Hematopoietic multipotent progenitor cell treated with erythropoietin and hydrocortisone succinate and interleukin-3 and kit ligand, for 15 days (in vitro differentiated cells): ENCODE measurements at regions not wholly inside any gene's neighbourhood (a gene's known extent, or its start where the extent isn't known, plus 50 kb on each side); places are given as distances from the start of the nearest gene placed in this dataset.
"Not testable (repeated sequence)": the region's sequence is repeated elsewhere in the genome, so short reads cannot be mapped to it uniquely, and the experiment has no call there.

Experiments
- DNase-seq: peaks from one replicate; pipeline ENCODE4 v3.0.0-alpha.2; 2015; ENCODE audit warnings: low spot score

DNA sequence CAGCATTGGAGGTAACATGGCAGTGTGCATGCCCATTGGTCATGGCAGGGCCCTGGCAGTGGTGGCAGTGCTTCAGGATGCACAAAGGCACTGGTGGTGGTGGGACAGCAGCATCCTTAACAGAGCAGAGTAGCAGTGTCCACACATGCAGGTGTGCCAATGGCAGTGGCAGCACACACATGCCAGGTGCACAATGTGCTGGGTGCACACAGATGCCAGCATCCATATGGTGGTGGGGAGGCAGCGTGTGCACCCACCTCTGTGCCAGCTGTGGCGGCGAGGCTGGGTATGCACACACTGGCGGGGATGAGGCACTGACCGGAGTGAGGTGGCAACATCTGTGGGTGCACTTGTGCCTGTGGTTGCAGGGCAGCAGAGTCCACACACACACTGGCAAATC is 150.6 kb downstream of the SI start:
- DNase-seq: no peak

DNA sequence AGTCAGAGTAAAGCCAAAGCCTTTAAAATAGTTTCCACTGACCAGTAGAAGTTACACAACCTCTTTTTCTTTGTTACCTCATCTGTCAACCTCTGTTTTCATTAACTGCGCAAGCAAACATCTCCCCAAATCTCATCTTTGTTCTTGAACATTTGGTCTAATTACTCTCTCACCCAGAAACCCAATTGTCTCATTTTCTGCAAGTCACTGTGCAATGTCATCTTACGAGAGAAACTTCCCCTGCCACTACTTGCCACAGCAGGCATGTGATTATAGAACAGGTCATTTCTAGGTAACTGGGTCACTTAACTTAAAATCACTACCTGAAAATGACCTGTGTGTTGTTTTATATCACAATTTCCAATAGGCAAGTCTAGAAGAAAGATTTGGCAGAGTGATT is 159.4 kb downstream of the SI start:
- no peak for DNase-seq

DNA sequence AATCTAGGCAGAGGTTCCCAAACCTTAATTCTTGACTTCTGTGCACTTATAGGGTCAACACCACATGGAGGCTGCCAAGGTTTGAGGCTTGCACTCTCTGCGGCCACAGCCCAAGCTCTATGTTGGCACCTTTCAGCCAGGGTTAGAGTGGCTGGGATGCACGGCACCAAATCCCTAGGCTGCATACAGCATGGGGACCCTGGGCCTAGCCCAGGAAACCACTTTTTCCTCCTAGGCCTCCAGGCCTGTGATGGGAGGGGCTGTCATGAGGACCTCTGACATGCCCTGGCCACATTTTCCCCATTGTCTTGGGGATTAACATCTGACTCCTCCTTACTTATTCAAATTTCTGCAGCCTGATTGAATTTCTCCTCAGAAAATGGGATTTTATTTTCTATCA is 165.4 kb downstream of the SI start:
- no peak for DNase-seq

DNA sequence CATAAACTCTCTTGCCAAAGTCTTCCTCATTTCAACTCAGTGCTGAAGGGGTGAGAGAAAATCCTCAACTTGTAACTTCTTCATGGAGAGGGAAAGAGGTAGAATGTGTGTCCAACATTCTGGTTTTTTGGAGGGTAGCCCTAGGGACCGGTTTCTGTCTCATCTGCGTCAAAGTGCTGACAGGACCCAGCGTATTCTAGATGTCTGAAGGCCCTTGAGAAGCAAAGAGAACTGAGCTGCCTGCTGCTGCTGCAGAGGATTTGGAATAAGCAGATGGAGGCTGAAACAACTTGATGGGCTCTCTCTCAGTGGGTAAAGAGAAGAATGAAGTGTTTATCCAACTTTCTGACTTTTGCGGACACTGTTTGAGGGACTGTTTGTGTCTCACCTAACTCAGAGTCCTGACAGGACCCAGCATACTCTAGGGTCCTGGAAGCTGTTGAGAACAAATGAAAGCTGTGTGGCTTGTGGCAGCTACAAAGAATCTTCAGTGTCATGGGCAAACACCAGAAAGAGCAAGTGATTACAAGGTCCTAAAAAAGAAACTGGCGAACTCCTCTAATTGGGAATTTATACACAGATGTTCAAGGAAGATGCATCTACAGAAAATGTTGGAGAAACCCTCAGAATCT is 174.4 kb downstream of the SI start:
- DNase-seq: no peak

DNA sequence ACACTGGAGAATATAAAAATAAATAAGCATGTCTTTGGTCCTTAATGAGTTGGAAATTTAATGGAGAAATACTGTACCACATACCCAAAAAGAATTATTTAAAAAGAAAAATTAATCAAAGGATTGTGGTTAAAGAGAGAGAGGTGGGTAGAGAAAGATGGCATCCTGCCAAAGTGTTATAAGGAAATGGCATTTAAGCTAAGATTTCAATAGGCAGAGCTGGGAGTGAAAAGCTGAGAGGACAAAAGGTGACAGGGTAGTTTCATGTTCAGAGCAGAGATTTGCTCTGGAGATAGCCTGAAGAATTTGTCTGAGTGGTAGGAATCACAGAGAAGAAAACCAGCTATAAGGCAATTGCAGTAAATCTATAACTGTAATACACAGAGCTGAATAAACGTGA is 181.0 kb downstream of the SI start:
- DNase-seq: no peak

DNA sequence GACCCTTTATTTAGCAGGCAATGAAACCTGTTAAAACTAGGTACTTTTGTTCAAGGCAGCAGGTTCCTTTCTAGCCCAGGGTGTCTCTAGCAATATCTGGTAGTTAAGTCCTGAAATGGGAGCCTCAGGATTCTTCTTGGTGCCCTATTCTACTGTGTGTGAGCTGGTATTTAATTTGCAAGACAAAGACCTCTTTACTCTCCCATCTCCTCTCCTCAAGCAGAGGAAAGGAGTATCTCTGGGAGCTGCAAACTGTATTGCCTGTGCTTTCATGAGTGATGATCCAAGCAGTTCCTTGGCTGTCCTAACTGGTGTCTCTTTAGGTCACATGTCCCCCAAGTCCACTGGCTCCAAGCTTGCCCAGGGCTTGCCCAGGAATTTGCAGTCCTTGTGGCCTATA is 188.2 kb downstream of the SI start:
- no peak for DNase-seq

DNA sequence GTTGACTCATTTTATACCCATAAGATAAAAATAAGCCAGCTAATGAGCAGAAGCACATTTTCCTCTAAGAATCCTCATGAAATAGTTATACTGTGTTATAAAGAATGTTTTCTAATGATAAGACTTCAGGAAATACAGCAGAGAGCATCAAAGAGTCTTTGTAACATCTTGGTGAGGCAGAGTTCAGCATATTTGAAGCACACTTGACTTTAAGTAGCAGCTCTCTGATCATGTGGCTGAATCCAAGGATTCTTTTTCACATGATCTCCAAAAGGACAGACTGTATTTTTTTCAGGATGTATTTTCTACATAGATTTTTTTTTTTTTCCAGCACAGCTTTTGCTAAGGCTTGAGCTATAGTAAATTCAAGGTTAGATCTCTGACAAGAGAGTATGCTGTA is 195.1 kb downstream of the SI start:
- DNase-seq: no peak

DNA sequence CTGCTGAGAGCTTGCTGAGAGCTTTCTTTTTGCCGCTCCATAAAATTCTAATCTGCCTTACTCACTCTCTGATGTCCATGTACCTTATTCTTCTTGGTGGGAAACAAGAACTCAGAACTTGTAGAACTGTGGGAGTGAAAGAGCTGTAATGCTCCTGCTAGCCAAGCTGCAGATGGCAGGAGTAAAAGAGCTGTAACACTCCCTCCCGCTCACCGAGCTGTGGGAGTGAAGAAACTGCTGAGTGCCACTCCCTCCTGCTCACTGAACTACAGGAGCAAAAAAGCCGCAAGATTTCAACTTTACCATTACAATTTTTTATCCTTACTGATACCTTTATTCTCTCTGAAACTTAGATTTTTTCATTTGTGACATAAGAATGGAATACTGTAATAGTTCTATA is 199.1 kb downstream of the SI start:
- DNase-seq: no peak

DNA sequence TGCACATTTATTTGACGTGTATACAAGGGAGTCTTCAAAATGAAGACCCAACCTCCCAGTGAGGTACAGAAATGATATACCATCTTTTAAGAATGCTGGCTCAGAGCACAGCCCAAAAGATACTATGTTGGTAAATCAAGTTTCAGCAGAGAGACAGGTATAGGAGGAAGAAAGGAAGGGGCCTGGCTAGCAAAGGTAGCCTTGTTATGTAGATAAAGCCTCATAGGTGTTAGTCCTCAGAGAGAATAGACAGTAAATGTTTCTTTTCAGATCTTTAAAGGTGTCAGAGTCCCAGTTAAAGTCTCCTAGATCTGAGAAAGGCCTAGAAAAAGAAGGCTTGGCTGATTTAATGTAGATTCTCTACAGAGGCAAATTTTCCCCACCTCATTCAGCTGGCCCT is 213.8 kb downstream of the SI start:
- no peak for DNase-seq

DNA sequence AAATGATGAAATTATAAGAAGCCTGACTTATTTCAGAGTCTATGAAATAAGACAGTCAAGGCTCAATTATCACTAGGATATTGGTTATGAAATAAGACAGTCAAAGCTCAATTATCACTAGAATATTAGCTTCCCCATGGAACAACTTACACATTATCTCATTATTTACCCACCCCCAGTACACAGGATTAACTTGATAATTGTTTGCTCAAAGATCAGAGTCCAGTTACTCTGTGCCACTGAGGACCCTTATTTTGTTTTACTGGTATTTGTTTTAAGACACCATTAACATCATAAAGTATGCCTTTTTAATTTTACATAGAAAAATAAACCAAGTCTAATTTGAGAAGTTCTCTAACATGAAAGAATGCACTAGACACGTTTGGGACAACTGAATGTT is 225.4 kb downstream of the SI start:
- DNase-seq: no peak

DNA sequence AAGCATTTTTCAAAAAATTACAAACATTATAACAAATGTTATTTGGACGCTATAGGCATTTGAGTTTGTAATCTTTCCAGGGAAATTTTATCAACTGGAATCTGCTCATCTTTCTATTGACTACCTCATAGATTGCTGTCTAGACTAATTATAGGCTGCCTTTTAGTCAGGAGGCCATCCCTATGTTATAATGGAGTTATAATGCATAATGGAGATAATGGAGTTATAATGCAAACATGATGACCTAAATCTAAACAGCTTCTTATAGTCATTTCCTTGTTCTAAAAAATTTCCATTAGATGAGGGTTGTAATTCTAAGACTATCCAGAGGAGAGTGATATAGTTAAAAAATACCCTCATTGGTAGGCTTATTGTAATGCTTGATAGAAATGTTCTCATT is 226.4 kb downstream of the SI start:
- no peak for DNase-seq

DNA sequence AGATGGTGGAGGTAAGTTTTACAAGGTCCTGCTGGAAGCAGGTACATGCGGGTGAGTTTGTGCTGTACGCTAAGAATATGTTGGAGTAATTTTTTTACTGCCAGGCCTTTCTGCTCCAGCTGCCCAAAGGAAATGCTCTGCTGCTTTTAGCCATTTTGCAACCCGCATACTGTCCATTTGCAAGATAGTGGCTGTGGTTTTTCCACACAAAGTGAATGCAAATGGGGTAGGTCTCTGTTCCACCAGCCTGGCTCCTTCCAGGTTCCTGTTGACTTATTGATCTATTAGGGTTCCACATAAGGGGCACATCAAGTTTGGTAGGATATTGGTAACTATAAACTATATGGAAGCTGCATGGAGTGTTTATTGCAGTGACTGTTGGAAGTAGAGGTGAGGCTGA is 227.1 kb downstream of the SI start:
- no peak for DNase-seq

DNA sequence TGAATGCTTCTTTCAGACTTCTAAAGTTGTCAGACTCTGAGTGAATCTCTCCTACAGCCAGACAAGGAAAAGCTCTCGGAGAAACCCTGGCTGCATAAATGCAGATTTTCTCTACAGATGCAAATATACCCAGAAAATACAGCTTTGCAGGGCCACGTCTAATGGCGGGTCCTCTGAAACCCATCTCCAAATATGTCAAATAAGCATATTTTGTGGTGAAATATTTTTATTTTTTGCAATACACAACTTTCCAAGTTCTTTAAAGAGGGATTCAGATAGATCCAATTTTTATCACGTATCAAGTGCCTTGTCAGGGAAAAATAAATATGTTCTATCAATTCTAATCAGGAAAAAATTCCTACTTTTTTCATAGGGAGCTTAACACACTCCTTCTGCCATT is 229.4 kb downstream of the SI start:
- no peak for DNase-seq

DNA sequence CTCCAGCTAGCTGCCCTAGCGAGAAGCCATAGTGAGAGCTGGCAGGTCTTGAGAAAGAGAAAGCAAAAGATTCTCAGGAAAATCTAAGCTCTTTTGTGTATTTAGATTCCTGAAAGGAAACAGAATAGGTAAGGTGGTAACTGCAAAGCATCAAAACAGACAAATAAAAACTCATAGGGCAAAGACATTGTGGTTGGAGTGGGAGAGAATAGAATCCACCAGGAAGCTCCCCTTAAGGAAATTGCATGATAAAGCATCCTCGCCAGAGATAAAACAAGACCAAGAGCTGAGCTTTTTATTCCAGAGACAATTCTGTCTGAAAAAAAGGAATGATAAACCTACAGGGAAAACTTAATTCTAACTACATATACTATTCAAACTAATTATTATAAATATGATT is 232.6 kb downstream of the SI start:
- no peak for DNase-seq

DNA sequence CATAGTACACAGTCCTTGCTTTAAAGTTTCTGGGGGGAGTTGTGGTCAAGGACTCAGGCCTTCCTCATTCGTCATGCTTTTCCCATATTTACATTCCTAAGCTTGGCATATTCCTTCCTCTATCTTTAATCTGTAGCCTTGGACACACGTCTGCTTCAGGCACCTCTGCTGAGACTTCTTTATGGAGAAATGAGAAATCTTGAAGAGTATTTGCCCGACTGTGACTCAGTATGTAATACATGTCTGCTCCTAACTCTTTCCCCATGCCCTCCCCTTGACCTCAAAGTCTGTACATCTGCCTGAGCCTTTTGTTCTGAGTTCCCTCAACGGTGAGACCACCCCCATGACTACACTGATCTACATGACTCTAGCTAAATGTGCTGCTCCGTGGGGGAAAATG is 246.1 kb downstream of the SI start:
- no peak for DNase-seq

DNA sequence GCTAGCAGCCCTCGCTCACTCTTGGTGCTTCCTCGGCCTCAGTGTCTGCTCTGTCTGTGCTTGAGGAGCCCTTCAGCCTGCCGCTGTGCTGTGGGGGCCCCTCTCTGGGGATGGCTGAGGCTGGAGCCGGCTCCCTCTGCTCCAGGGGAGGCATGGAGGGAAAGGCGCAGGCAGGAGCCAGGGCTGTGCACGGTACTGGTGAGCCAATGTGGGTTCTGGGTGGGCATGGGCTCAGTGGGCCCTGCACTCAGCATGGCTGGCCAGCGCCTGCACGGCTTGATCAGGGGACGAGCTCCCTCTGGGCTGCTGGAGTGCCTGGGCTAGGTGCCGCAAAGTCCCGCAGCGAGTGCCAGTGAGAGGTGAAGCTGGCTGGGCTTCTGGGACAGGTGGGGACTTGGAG is 260.0 kb downstream of the SI start:
- no peak for DNase-seq

DNA sequence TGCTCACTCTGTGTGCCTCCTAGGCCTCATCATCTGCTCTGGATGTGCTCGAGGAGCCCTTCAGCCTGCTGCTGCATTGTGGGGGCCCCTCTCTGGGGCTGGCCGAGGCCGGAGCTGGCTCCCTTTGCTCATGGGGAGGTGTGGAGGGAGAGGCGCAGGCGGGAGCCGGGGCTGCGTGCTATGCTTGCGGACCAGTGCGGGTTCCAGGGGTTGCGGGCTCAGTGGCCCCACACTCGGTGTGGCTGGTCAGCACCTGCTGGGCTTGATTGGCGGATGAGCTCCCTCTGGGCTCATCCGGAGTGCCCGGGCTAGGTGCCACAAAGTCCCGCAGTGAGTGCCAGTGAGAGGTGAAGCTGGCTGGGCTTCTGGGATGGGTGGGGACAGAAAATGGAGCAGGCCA is 264.2 kb downstream of the SI start:
- DNase-seq: no peak

DNA sequence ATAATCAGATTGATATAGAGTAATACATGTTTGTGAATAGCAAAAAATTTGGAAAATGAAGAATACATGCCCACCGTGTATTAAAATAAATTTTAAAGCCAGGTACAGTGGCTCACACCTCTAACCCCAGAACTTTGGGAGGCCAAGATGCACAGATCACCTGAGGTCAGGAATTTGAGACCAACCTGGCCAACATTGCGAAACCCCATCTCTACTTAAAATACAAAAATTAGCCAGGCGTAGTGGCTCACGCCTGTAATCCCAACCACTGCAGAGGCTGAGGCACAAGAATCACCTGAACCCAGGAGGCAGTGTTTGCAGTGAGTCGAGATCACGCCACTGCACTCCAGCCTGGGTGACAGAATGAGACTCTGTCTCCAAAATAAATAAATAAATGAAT is 266.3 kb downstream of the SI start:
- no peak for DNase-seq

DNA sequence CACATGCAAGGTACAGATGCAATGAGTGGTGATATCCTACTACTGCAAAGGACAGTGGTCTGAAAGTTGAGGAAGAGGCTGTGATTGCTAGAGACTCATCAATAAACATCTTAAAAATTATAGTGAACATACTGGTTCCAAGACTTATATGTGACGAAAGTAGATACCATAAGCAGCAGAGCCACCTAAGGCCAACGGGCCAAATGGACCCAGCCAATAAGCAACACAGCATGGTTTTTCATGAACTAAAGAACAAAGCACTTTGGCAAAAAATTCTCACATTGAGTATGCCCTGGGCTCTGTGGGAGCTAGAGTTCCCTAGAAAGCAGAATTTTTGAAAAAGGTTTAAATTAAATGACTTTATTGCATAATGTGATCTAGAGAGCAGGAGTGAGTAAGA is 272.1 kb downstream of the SI start:
- no peak for DNase-seq

DNA sequence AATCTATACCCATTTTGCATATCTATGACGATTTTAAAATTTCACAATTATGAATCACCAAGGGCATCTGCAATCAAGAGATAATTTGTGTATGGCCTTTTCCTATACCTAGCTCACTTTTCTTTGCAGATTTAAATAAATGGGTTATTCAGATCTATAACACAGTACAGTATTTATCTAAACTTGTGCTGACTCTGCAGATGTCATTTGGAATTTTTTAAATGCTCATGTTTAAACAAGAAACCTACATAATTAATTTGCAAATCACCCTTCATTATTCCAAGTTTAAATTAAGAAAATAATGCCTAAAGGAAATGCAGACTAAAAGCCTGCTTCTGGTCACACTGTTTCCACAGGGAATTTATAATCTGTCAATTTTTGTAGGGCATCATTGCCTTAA is 284.2 kb downstream of the SI start:
- no peak for DNase-seq

DNA sequence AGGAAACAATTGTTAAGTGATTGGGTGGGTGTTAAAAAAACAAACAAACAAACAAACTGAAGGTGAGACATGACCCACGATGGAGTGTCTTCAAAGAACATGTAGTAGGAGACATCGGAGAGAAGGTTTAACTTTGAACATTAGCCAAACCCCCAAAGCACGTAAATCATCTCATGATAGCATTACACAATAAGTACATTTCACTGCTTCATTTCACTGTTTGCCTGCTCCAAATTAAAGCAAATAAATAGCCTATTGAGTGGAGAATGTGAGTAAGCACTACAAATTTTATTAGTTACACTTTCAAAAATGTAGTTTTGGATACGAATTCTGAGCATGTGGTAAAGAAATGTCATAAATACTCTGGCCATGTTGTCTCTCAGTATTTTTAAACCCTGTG is 287.0 kb downstream of the SI start:
- DNase-seq: no peak

DNA sequence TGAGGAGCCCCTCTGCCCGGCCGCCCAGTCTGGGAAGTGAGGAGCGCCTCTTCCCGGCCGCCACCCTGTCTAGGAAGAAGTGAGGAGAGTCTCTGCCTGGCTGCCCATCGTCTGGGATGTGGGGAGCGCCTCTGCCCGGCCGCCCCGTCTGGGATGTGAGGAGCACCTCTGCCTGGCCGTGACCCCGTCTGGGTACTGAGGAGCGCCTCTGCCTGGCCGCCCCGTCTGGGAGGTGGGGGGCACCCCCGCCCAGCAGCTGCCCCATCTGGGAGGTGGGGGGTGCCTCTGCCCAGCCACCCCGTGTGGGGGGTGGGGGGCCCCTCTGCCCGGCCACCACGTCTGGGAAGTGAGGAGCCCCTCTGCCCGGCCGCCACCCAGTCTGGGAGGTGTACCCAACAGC is 293.9 kb downstream of the SI start:
- not testable (repeated sequence) for DNase-seq

DNA sequence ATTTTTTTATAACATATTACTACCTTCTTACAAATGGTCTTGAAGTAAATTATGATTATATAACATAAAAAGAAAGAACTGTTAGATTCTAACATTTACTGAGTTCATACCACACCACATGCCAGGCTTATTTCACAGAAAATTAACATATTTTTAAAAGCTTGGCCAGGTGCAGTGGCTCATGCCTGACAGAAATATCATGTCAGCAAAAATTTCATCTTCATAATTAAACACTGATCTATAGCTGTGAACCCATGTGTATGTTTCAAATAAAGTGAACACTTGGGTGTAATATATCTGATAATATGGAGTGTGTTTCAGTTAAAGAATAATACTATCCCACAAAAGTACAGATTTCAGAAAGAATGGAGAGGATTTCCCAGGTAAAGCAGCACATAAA is 296.5 kb downstream of the SI start:
- no peak for DNase-seq

DNA sequence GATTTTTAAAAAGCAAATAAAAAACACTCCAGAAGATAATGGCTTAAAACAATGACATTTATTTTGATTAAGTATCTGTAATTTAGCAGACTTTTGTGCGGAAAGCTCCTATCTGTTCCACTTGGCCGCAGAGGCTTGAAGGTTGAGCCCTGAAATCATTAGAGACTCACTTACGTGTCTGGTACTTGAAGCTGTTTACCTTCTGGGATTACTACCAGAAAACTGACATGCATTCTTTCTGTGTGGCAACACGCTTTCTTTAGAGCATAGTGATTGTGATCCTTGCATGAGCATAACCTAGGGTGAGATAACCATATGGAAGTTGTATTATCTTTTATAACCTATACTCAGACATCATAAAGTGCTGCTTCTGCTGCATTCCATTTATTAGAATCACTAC is 298.5 kb downstream of the SI start:
- no peak for DNase-seq

DNA sequence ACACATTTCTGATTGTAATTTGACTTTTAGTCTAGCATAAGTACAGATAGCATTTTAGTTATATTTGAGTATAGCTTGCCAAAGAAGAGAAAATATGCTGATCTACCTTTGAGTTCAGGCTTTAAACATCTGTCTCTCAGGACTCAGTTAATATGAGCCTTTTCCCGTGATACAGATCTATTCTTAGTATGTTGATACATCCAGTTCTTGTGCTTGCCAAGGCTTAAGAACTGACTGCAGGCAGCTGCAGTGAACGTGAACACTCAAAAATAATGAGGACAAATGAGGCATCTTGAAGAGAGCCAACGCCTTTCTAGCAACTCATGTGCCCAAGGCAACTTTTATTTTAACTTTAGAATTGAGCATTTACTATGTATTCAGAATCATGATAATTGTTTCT is 325.5 kb downstream of the SI start:
- no peak for DNase-seq
